Mammary epithelial cell (primary cell): ENCODE measurements at regions not wholly inside any gene's neighbourhood (a gene's known extent, or its start where the extent isn't known, plus 50 kb on each side); places are given as distances from the start of the nearest gene placed in this dataset.

Source experiments
- CTCF ChIP-seq, 2 donors: IDR thresholded peaks in 1 of 2; conservative IDR thresholded peaks in 1 of 2; 2 replicates each; pipeline ENCODE4 v1.5.1; 2011 to 2012; ENCODE audit warnings: inconsistent platforms in 2 of 2, low read length in 2 of 2, mild to moderate bottlenecking in 2 of 2, control low read depth in 1 of 2, low read depth in 1 of 2; ENCODE audit not compliant: insufficient read depth in 1 of 2; ENCODE audit errors: extremely low read depth in 1 of 2
- EZH2 ChIP-seq: IDR thresholded peaks from 2 replicates; pipeline ENCODE4 v1.6.1; 2012; ENCODE audit warnings: low read length, inconsistent platforms, borderline replicate concordance

- no peak for TF ChIP-seq CTCF (conservative IDR thresholded peaks at IDR 0.05 in 1 of 2, IDR thresholded peaks at IDR 0.05 in 1 of 2; ENCODE audit: extremely low read depth in 1 of 2, insufficient read depth in 1 of 2, low read depth in 1 of 2, low read length in 2 of 2)
- TF ChIP-seq EZH2: no peak
Observed at GRCh38 chr5:4947893-4948536, 192.1 kb upstream of the ADAMTS16 start.
